D721Med (cell line): ENCODE measurements at regions not wholly inside any gene's neighbourhood (a gene's known extent, or its start where the extent isn't known, plus 50 kb on each side); places are given as distances from the start of the nearest gene placed in this dataset.

Experiments used
- DNase-seq: peaks from one replicate; pipeline ENCODE4 v3.0.0; 2011; ENCODE audit warnings: low spot score; ENCODE audit not compliant: insufficient read length
- FAIRE-seq: peaks from 2 replicates; lab custom pipeline; 2011; peaks lifted over from hg19 to GRCh38; lab: Jason Lieb, UNC
- TF ChIP-seq, protein P1 (sequence below): IDR thresholded peaks from 2 replicates; pipeline ENCODE4 v1.5.1; 2012; ENCODE audit warnings: mild to moderate bottlenecking, control low read depth; ENCODE audit not compliant: insufficient read depth; ENCODE audit errors: missing control alignments

DNA sequence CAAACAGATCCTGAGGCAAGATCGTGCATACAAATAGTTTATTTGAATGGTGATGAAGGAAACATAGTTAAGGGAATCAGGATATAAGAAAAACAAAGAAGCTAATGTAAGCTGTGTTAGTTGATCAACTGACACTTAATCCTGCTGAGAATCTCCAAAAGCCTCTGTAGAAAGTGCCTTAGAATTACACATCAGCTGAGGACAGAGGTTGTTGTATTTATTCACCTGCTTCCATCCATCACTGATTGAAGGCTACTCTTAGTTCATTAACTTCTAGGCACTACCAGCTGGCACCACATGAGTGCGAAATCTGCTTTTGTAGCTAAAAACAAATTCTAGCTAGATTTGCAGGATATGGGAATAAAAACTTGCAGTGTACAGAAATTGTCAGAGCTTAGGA is 1082.0 kb upstream of the CNTN5 start:
- DNase-seq (no peak), FAIRE-seq (peak; percentile 6)
- TF ChIP-seq, protein P1, sequence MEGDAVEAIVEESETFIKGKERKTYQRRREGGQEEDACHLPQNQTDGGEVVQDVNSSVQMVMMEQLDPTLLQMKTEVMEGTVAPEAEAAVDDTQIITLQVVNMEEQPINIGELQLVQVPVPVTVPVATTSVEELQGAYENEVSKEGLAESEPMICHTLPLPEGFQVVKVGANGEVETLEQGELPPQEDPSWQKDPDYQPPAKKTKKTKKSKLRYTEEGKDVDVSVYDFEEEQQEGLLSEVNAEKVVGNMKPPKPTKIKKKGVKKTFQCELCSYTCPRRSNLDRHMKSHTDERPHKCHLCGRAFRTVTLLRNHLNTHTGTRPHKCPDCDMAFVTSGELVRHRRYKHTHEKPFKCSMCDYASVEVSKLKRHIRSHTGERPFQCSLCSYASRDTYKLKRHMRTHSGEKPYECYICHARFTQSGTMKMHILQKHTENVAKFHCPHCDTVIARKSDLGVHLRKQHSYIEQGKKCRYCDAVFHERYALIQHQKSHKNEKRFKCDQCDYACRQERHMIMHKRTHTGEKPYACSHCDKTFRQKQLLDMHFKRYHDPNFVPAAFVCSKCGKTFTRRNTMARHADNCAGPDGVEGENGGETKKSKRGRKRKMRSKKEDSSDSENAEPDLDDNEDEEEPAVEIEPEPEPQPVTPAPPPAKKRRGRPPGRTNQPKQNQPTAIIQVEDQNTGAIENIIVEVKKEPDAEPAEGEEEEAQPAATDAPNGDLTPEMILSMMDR: no peak

- no peak for DNase-seq
- TF ChIP-seq, protein P1: peak; percentile 38
- FAIRE-seq: peak; percentile 46
These were observed 1077.3 kb upstream of the CNTN5 start for GRCh38 chr11:97943493-97943892.

- no peak for DNase-seq
- no peak for FAIRE-seq
- TF ChIP-seq, protein P1: no peak
These were observed 1072.0 kb upstream of the CNTN5 start for GRCh38 chr11:97948793-97949192.

DNA sequence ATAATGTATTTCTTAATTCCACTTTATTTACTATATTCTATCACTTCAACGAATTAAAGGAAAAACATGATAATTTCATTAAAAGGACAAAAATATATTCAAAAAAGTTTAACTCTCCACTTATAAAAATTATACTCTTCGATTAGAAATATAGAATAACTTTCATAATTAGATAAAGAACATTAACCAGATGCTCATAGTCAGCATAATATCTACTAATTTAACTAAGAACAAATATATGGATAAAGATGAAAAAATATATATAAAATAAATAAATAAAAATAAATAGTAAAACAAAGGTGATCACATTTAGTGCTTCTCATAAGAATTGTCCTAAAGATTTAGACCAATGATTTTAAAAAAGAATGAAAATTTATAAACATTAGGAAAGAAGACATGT is 1065.2 kb upstream of the CNTN5 start:
- DNase-seq (no peak), FAIRE-seq (no peak)
- TF ChIP-seq, protein P1: no peak

DNA sequence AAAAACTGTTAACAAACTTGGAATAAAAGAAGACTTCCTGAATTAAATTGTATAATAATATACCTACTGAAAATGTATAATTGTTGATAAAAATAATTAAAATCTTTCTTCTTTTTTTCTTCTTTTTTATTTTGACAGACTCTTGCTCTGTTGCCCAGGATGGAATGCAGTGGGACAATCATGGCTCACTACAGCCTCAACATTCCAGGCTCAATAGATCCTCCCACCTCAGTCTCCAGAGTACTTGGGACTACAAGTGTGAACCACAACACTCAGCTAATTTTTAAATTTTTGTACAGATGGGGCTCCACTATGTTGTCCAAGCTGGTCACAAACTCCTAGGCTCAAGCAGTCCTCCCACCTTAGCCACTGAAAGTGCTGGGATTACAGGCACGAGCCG is 1063.8 kb upstream of the CNTN5 start:
- no peak for DNase-seq
- TF ChIP-seq, protein P1: no peak
- no peak for FAIRE-seq

- DNase-seq (no peak), FAIRE-seq (no peak)
- TF ChIP-seq, protein P1: no peak
These were observed 1059.3 kb upstream of the CNTN5 start for GRCh38 chr11:97961431-97961830.

GRCh38 chr11:97962758-97963157 is 1058.0 kb upstream of the CNTN5 start:
- no peak for FAIRE-seq
- DNase-seq: no peak
- TF ChIP-seq, protein P1: no peak
